ENCODE measurements at regions not wholly inside any gene's neighbourhood (a gene's known extent, or its start where the extent isn't known, plus 50 kb on each side); places are given as distances from the start of the nearest gene placed in this dataset.

- TF ChIP-seq CTCF (IDR thresholded peaks at IDR 0.05): no peak
- intact Hi-C loops (cut with DNase I, micrococcal nuclease): no loop called here
- no peaks in the 10 kb centered on the region for H3K36me3 ChIP-seq (ENCODE audit: low read depth)
- H3K4me1 ChIP-seq (ENCODE audit: low read depth): no peaks in the 10 kb centered on the region
- DNase-seq (no peak), ATAC-seq (no peak)
- no peaks in the 10 kb centered on the region for H3K9me3 ChIP-seq
- H3K4me3 ChIP-seq: no peak overlapping the region
Observed at GRCh38 chr5:6309949-6310348, 68.4 kb downstream of the MED10 start.

DNA sequence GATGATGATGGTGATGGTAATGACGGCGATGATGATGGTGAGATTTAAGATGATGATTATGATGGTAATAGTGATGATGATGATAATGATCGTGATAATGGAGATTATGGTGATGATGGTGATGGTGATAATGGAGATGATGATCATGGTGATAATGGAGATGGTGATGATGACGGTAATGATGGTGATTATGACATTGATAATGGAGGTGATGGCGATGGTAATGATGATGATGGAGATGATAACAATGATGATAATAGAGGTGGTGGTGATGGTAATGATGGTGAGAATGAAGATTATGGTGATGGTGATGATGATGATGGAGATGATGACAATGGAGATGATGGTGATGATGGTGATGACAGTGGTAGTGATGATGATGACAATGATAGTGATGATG lies 69.7 kb downstream of the MED10 start:
- ATAC-seq: no peak
- intact Hi-C loops (cut with DNase I, micrococcal nuclease): no loop called here
- Histone ChIP-seq H3K9me3 (no peaks in the 10 kb centered on the region), H3K4me3 (no peak overlapping the region), H3K36me3 (ENCODE audit: low read depth) (no peaks in the 10 kb centered on the region), H3K4me1 (ENCODE audit: low read depth) (no peaks in the 10 kb centered on the region)
- no peak for DNase-seq
- no peak for TF ChIP-seq CTCF (IDR thresholded peaks at IDR 0.05)

- DNase-seq: no peak
- Histone ChIP-seq H3K36me3 (ENCODE audit: low read depth) (no peaks in the 10 kb centered on the region), H3K4me1 (ENCODE audit: low read depth) (no peaks in the 10 kb centered on the region), H3K9me3 (no peaks in the 10 kb centered on the region), H3K4me3 (no peak overlapping the region)
- TF ChIP-seq CTCF (IDR thresholded peaks at IDR 0.05): no peak
- ATAC-seq: no peak
- intact Hi-C loops (cut with DNase I, micrococcal nuclease): no loop called here
Observed at GRCh38 chr5:6307304-6307703, 71.0 kb downstream of the MED10 start.

GRCh38 chr5:6305853-6306252 lies 72.5 kb downstream of the MED10 start:
- no peak for DNase-seq
- H3K4me3 ChIP-seq: no peak overlapping the region
- no peak for ATAC-seq
- intact Hi-C loops (cut with DNase I, micrococcal nuclease): no loop called here
- H3K4me1 ChIP-seq (ENCODE audit: low read depth): no peaks in the 10 kb centered on the region
- no peaks in the 10 kb centered on the region for H3K36me3 ChIP-seq (ENCODE audit: low read depth)
- no peak for TF ChIP-seq CTCF (IDR thresholded peaks at IDR 0.05)
- no peaks in the 10 kb centered on the region for H3K9me3 ChIP-seq

- intact Hi-C loops (cut with DNase I, micrococcal nuclease): no loop called here
- ATAC-seq: no peak
Observed at GRCh38 chr5:6302684-6303083, 75.7 kb downstream of the MED10 start.

More at GRCh38 chr5:6302684-6303083, 75.7 kb downstream of the MED10 start:
- DNase-seq: no peak
- H3K4me3 ChIP-seq: no peak overlapping the region
- no peaks in the 10 kb centered on the region for H3K4me1 ChIP-seq (ENCODE audit: low read depth)
- TF ChIP-seq CTCF (IDR thresholded peaks at IDR 0.05): no peak
- no peaks in the 10 kb centered on the region for H3K36me3 ChIP-seq (ENCODE audit: low read depth)
- H3K9me3 ChIP-seq: no peaks in the 10 kb centered on the region

All from mucosa of descending colon (tissue), 3 donors.